Cardiac fibroblast (primary cell): ENCODE measurements at regions not wholly inside any gene's neighbourhood (a gene's known extent, or its start where the extent isn't known, plus 50 kb on each side); places are given as distances from the start of the nearest gene placed in this dataset.
A peak's percentile ranks its signal among the peaks of the same experiment; 100 is the strongest.

ENCODE experiments used
- DNase-seq, 2 donors: peaks; one replicate each; pipeline versions ENCODE4 v3.0.0 to v3.0.0-alpha.2; 2010; ENCODE audit warnings: low read depth in 2 of 2
- H3K4me3 ChIP-seq, 2 donors: replicated peaks in 1 of 2; 1 replicate in 1 of 2; 2 replicates in 1 of 2; pipeline ENCODE4 v1.5.1; 2011; ENCODE audit warnings: low read depth in 2 of 2, low read length in 2 of 2, mild to moderate bottlenecking in 2 of 2, moderate library complexity in 1 of 2
- CTCF ChIP-seq: IDR thresholded peaks from one replicate; pipeline ENCODE4 v1.5.1; 2011; ENCODE audit warnings: low read depth, mild to moderate bottlenecking, low read length, inconsistent platforms

GRCh38 chr2:120465989-120466703, 120.2 kb downstream of the INHBB start:
- no peak overlapping the region for H3K4me3 ChIP-seq
- DNase-seq, result no peak
- TF ChIP-seq CTCF, result no peak

DNA sequence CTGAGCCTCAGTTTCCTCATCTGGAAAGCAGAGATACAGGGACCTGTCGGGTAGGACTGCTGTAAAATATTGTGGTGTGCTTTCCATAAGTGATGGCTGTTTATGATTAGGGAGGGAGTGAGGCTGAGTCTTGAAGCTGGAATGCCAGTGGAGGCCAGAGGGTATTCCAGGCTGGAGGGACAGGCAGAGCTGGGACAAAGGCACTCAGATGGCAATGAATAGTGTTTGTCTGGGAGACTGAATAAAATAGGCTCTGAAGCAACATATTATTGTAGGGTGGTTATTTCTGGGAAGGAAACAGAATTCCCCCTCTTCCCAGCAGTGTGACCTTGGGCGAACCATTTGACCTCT, 120.7 kb downstream of the INHBB start:
- no peak for DNase-seq
- H3K4me3 ChIP-seq, result no peak overlapping the region
- TF ChIP-seq CTCF, result no peak

DNA sequence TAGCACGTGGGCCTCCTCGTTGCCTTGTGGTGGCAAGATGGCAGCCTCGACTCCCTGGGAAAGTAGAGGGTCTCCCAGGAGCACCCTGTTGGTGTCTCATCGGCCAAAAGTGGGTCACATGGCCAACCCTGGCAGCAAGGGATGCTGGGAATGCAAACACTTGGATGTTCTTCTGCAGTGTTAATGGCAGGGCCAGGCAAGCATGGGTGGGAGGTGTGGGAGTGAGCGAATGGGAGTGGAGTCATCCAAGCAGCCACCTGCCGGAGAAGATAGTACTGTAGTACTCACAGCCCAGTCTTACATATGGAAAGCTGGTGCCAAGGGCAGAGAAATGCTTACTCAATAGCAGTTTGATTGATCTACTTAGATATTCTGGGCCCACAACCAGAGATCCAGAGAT, 122.2 kb downstream of the INHBB start:
- TF ChIP-seq CTCF, result no peak
- no peak overlapping the region for H3K4me3 ChIP-seq
- DNase-seq, result no peak

GRCh38 chr2:120469426-120469825, 123.5 kb downstream of the INHBB start:
- H3K4me3 ChIP-seq, result no peak overlapping the region
- TF ChIP-seq CTCF, result no peak
- peak in 1 of 2 donors; percentile 73 for DNase-seq

DNA sequence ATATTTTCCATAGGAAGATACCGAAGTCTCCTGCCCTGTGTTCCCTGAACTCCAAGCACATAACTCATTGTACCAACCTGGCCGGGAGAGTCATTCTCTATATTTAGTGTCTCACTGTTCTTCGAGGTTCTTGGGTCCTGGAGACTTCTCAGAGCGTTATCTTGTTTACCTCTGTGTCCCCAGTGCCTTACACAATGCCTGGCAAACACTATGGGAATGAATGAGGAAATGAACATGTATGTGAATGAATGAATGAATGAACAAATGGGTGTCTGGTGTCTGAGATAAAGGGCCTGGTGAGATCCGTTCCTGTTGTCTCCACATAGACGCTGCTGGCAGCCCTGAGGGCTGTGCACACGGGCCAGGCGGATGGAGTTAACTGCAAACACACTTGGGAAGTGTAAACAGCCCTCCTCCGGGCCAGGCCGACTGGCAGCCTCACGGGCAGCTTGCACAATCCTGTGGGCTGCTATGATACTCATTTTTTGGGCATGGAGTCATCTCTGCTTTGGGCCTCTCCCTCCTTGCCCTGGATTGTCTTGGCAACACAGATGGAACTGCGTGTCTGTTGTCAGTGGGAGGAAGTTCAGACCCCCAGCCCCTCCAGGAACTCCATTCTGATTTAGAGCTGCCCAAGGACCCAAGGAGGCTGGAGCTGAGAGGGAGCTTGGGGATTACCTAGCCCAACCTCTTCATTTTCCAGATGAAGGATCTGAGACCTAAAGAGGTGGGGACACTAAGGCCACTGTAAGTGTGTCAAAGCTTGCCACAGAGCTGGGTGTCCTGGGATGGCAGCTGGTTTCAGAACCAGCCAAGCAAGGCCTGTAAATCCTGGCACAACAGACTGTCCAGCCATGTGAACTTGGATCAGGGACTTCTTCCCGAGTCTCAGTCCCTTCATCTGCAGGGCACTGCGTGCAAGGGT, 124.4 kb downstream of the INHBB start:
- TF ChIP-seq CTCF, result no peak
- H3K4me3 ChIP-seq, result no peak overlapping the region
- DNase-seq, result peak; percentile 94 to 97

GRCh38 chr2:120471166-120471565, 125.2 kb downstream of the INHBB start:
- TF ChIP-seq CTCF, result no peak
- no peak for DNase-seq
- no peak overlapping the region for H3K4me3 ChIP-seq
